BE2C (cell line): ENCODE measurements at regions not wholly inside any gene's neighbourhood (a gene's known extent, or its start where the extent isn't known, plus 50 kb on each side); places are given as distances from the start of the nearest gene placed in this dataset.

ENCODE experiments used
- DNase-seq: peaks from one replicate; pipeline ENCODE4 v3.0.0-alpha.2; 2020
- H3K27me3 ChIP-seq: fragments of 250-450 bp; sonication (Bioruptor Pico); 2 replicates; pipeline ENCODE4 v1.5.1; 2020; ENCODE audit warnings: mild to moderate bottlenecking
- H3K36me3 ChIP-seq: fragments of 250-450 bp; sonication (Bioruptor Pico); 2 replicates; pipeline ENCODE4 v1.5.1; 2020; ENCODE audit warnings: mild to moderate bottlenecking
- H3K4me1 ChIP-seq: fragments of 250-450 bp; sonication (Bioruptor Pico); 2 replicates; pipeline ENCODE4 v1.5.1; 2020
- H3K4me3 ChIP-seq: 2 replicates; pipeline ENCODE4 v1.5.1; 2011; ENCODE audit warnings: low read depth, low read length
- H3K9me3 ChIP-seq: fragments of 250-450 bp; sonication (Bioruptor Pico); 2 replicates; pipeline ENCODE4 v1.5.1; 2020
- CTCF ChIP-seq: IDR thresholded peaks from 2 replicates; pipeline ENCODE4 v1.5.1; 2012; ENCODE audit warnings: mild to moderate bottlenecking, low read depth, low read length

- no peaks in the 10 kb centered on the region for H3K9me3 ChIP-seq
- TF ChIP-seq CTCF, result no peak
- no peak for DNase-seq
- no peaks in the 10 kb centered on the region for H3K36me3 ChIP-seq
- H3K4me1 ChIP-seq, result no peaks in the 10 kb centered on the region
- H3K27me3 ChIP-seq, result no peaks in the 10 kb centered on the region
- H3K4me3 ChIP-seq, result no peak overlapping the region
Measured at GRCh38 chr2:66717218-66717905, 282.4 kb downstream of the MEIS1 start.

- TF ChIP-seq CTCF, result no peak
- no peak for DNase-seq
- H3K27me3 ChIP-seq, result no peaks in the 10 kb centered on the region
- H3K36me3 ChIP-seq, result no peaks in the 10 kb centered on the region
- H3K9me3 ChIP-seq, result no peaks in the 10 kb centered on the region
- H3K4me1 ChIP-seq, result no peaks in the 10 kb centered on the region
- H3K4me3 ChIP-seq, result no peak overlapping the region
Measured at GRCh38 chr2:66717973-66718372, 283.0 kb downstream of the MEIS1 start.

GRCh38 chr2:66721776-66722175, 286.9 kb downstream of the MEIS1 start:
- Histone ChIP-seq H3K4me3 (no peak overlapping the region), H3K27me3 (no peaks in the 10 kb centered on the region), H3K4me1 (no peaks in the 10 kb centered on the region), H3K9me3 (no peaks in the 10 kb centered on the region), H3K36me3 (no peaks in the 10 kb centered on the region)
- DNase-seq, result no peak
- TF ChIP-seq CTCF, result no peak

- Histone ChIP-seq H3K36me3 (no peaks in the 10 kb centered on the region), H3K27me3 (no peaks in the 10 kb centered on the region), H3K9me3 (no peaks in the 10 kb centered on the region), H3K4me1 (no peaks in the 10 kb centered on the region), H3K4me3 (no peak overlapping the region)
- DNase-seq, result no peak
- TF ChIP-seq CTCF, result no peak
Measured at GRCh38 chr2:66724241-66724640, 289.3 kb downstream of the MEIS1 start.

GRCh38 chr2:66729416-66730330, 294.7 kb downstream of the MEIS1 start:
- no peak for DNase-seq
- Histone ChIP-seq H3K4me1 (no peaks in the 10 kb centered on the region), H3K27me3 (no peaks in the 10 kb centered on the region), H3K4me3 (no peak overlapping the region), H3K36me3 (no peaks in the 10 kb centered on the region), H3K9me3 (no peaks in the 10 kb centered on the region)
- TF ChIP-seq CTCF, result no peak

- Histone ChIP-seq H3K4me1 (no peaks in the 10 kb centered on the region), H3K36me3 (no peaks in the 10 kb centered on the region), H3K27me3 (no peaks in the 10 kb centered on the region), H3K4me3 (no peak overlapping the region), H3K9me3 (no peaks in the 10 kb centered on the region)
- DNase-seq, result no peak
- no peak for TF ChIP-seq CTCF
Measured at GRCh38 chr2:66730441-66730840, 295.5 kb downstream of the MEIS1 start.
